ENCODE measurements at regions not wholly inside any gene's neighbourhood (a gene's known extent, or its start where the extent isn't known, plus 50 kb on each side); places are given as distances from the start of the nearest gene placed in this dataset.

GRCh38 chrX:13933851-13934250 lies 95.8 kb downstream of the GEMIN8 start:
- no peak overlapping the region for H3K27ac Mint-ChIP-seq
- intact Hi-C loops (cut with micrococcal nuclease): no loop called here
- no peak overlapping the region for H3K4me3 Mint-ChIP-seq
- H3K36me3 Mint-ChIP-seq (ENCODE audit: low read depth): no peaks in the 10 kb centered on the region
- no peak for DNase-seq (ENCODE audit: low spot score)
- H3K9me3 Mint-ChIP-seq: no peaks in the 10 kb centered on the region
- H3K4me1 Mint-ChIP-seq (ENCODE audit: low read depth): no peaks in the 10 kb centered on the region
- H3K27me3 Mint-ChIP-seq (ENCODE audit: insufficient read depth): peaks cover 7% of the 10 kb centered on the region

GRCh38 chrX:13933352-13933751 lies 96.3 kb downstream of the GEMIN8 start:
- intact Hi-C loops (cut with micrococcal nuclease): no loop called here
- H3K4me1 Mint-ChIP-seq (ENCODE audit: low read depth): no peaks in the 10 kb centered on the region
- H3K27me3 Mint-ChIP-seq (ENCODE audit: insufficient read depth): peaks cover 7% of the 10 kb centered on the region

DNA sequence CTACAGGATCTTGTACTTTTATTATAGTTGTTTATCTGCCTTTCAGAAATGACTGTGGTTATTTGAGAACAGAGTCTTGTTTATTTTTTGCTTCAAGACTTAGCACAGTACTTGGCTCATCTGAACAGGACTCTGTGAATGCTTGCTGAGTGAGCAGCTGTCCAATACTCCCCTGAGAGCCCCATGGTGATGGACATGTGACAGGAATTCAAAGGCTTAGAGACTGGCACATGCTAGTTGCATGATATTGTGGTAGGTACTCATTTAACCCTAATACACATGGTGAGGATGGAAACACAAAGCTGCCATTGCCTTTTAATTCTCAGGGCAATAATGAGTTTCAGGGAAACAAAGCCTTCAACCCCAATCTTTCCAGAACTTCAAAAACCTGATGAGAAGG lies 97.3 kb downstream of the GEMIN8 start:
- H3K9me3 Mint-ChIP-seq: no peaks in the 10 kb centered on the region
- DNase-seq (ENCODE audit: low spot score): no peak
- H3K4me1 Mint-ChIP-seq (ENCODE audit: low read depth): no peaks in the 10 kb centered on the region
- H3K4me3 Mint-ChIP-seq: no peak overlapping the region
- no peaks in the 10 kb centered on the region for H3K36me3 Mint-ChIP-seq (ENCODE audit: low read depth)
- intact Hi-C loops (cut with micrococcal nuclease): no loop called here
- H3K27me3 Mint-ChIP-seq (ENCODE audit: insufficient read depth): peaks cover 5% of the 10 kb centered on the region
- H3K27ac Mint-ChIP-seq: no peak overlapping the region

More at GRCh38 chrX:13933352-13933751, 96.3 kb downstream of the GEMIN8 start:
- DNase-seq (ENCODE audit: low spot score): no peak
- H3K36me3 Mint-ChIP-seq (ENCODE audit: low read depth): no peaks in the 10 kb centered on the region
- H3K4me3 Mint-ChIP-seq: no peak overlapping the region
- H3K27ac Mint-ChIP-seq: no peak overlapping the region
- no peaks in the 10 kb centered on the region for H3K9me3 Mint-ChIP-seq

DNA sequence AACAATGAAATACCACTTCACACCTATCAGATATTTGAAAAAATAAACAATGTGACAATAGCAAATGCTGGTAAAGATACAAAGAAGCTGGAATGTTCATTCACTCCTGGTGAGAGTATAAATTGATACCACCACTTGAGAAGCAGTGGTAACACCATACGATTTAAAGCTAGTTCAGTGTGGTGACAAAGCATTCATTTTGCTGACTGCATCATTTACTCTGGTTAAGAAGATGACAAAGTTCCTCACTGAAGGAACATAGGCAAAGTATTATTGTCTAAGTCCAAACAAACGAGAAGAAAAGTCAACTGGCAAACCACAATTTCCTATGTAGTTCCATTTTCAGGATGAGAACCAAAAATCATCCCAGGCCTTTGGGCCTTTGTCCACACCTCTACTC lies 102.5 kb downstream of the GEMIN8 start:
- peaks cover 9% of the 10 kb centered on the region for H3K27me3 Mint-ChIP-seq (ENCODE audit: insufficient read depth)
- intact Hi-C loops (cut with micrococcal nuclease): no loop called here
- H3K27ac Mint-ChIP-seq: no peak overlapping the region
- no peak overlapping the region for H3K4me3 Mint-ChIP-seq
- H3K9me3 Mint-ChIP-seq: no peaks in the 10 kb centered on the region
- no peak for DNase-seq (ENCODE audit: low spot score)
- no peaks in the 10 kb centered on the region for H3K4me1 Mint-ChIP-seq (ENCODE audit: low read depth)
- no peaks in the 10 kb centered on the region for H3K36me3 Mint-ChIP-seq (ENCODE audit: low read depth)

DNA sequence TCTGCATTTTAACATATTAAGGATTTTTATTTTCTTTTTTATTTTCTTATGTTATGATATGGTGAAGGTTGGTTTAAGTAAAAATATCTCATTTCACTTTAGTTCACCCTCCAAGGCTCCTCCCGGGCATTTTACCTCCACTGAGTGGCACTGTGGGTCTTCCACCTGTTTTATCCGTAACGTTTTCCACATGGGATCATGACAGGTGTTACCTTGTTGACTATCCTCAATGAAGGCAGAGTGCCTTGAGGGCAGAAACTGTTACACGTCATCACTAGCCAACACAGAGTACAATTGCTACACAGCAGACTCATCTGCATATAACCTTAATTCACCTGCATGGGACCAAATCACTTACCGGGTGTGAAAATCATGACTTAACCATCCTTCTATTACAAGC lies 105.8 kb downstream of the GEMIN8 start:
- H3K27ac Mint-ChIP-seq: no peak overlapping the region
- no peaks in the 10 kb centered on the region for H3K9me3 Mint-ChIP-seq
- intact Hi-C loops (cut with micrococcal nuclease): no loop called here
- H3K27me3 Mint-ChIP-seq (ENCODE audit: insufficient read depth): peaks cover 7% of the 10 kb centered on the region
- H3K4me1 Mint-ChIP-seq (ENCODE audit: low read depth): no peaks in the 10 kb centered on the region
- no peaks in the 10 kb centered on the region for H3K36me3 Mint-ChIP-seq (ENCODE audit: low read depth)
- no peak for DNase-seq (ENCODE audit: low spot score)
- no peak overlapping the region for H3K4me3 Mint-ChIP-seq

DNA sequence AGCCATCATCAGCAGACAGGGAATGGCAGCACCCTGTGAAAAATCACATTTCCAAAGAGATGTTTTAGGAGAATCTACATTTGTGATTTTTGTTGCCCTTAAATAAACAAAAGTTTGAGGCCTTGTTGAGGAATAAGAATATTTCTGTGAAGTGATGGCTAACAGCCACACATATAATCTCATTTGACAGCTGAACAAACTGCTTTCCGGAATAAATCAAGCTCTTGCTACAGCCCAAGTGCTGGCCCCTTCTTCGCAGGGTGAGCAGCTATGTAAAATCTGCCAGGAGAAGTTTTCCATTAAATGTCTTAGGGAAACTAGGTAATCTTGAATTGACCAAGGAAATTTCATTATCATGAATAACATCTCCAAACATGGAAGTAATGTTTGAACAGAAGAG lies 106.4 kb upstream of the GPM6B start:
- Mint-ChIP-seq H3K36me3 (ENCODE audit: low read depth) (no peaks in the 10 kb centered on the region), H3K4me1 (ENCODE audit: low read depth) (no peaks in the 10 kb centered on the region), H3K27me3 (ENCODE audit: insufficient read depth) (peaks cover 7% of the 10 kb centered on the region), H3K9me3 (no peaks in the 10 kb centered on the region), H3K4me3 (no peak overlapping the region), H3K27ac (no peak overlapping the region)
- no peak for DNase-seq (ENCODE audit: low spot score)
- intact Hi-C loops (cut with micrococcal nuclease): no loop called here

DNA sequence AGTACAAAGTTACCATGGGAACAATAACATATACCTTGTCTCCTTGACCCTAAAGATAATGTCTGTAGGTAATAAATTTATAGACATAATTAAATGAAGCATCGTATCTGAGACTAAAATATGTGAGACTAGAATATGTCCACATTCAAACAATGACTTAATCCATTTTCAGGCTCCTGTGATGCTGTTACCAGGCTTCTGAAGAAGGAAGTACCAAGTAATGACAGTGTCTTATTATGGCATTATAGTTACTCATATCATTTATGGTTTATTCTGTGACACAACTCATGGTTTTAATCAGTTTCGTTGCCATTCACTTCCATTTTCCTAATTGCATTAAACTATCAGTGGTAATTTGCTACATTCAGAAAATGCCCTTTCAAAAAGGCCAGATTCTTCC lies 100.6 kb upstream of the GPM6B start:
- H3K27ac Mint-ChIP-seq: no peak overlapping the region
- intact Hi-C loops (cut with micrococcal nuclease): no loop called here

GRCh38 chrX:13911586-13911985 lies 94.7 kb upstream of the GPM6B start:
- no peaks in the 10 kb centered on the region for H3K27me3 Mint-ChIP-seq (ENCODE audit: insufficient read depth)

More for the DNA sequence above, 100.6 kb upstream of the GPM6B start:
- no peak overlapping the region for H3K4me3 Mint-ChIP-seq
- no peaks in the 10 kb centered on the region for H3K27me3 Mint-ChIP-seq (ENCODE audit: insufficient read depth)
- no peaks in the 10 kb centered on the region for H3K36me3 Mint-ChIP-seq (ENCODE audit: low read depth)
- H3K9me3 Mint-ChIP-seq: no peaks in the 10 kb centered on the region
- H3K4me1 Mint-ChIP-seq (ENCODE audit: low read depth): no peaks in the 10 kb centered on the region
- DNase-seq (ENCODE audit: low spot score): no peak

GRCh38 chrX:13906093-13906492 lies 89.2 kb upstream of the GPM6B start:
- Mint-ChIP-seq H3K4me1 (ENCODE audit: low read depth) (no peaks in the 10 kb centered on the region), H3K4me3 (no peak overlapping the region), H3K27me3 (ENCODE audit: insufficient read depth) (no peaks in the 10 kb centered on the region), H3K36me3 (ENCODE audit: low read depth) (no peaks in the 10 kb centered on the region), H3K27ac (no peak overlapping the region), H3K9me3 (no peaks in the 10 kb centered on the region)
- intact Hi-C loops (cut with micrococcal nuclease): no loop called here
- no peak for DNase-seq (ENCODE audit: low spot score)

More at GRCh38 chrX:13911586-13911985, 94.7 kb upstream of the GPM6B start:
- H3K27ac Mint-ChIP-seq: no peak overlapping the region
- no peak for DNase-seq (ENCODE audit: low spot score)
- no peaks in the 10 kb centered on the region for H3K9me3 Mint-ChIP-seq
- no peaks in the 10 kb centered on the region for H3K4me1 Mint-ChIP-seq (ENCODE audit: low read depth)
- intact Hi-C loops (cut with micrococcal nuclease): no loop called here
- H3K4me3 Mint-ChIP-seq: no peak overlapping the region
- no peaks in the 10 kb centered on the region for H3K36me3 Mint-ChIP-seq (ENCODE audit: low read depth)

DNA sequence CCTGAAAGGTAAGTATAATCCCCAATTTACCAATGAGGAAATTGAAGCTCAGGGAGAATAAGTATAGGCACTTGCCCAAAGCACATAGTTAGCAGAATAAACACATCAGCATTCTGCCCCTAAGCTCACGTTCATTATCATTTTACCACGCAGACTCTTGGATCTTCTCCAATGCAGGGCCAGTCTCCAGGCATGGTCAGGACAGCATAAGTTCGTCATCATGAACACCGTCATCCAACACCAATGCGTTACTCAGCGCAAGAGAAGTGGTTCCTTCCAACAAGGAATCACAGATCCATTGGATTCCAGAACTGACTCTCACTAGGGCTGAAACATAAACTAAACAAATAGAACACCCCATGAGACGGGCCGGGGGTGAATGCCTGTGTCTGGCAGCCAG lies 86.5 kb upstream of the GPM6B start:
- H3K27ac Mint-ChIP-seq: no peak overlapping the region
- no peaks in the 10 kb centered on the region for H3K9me3 Mint-ChIP-seq
- no peaks in the 10 kb centered on the region for H3K36me3 Mint-ChIP-seq (ENCODE audit: low read depth)
- H3K4me1 Mint-ChIP-seq (ENCODE audit: low read depth): no peaks in the 10 kb centered on the region
- H3K4me3 Mint-ChIP-seq: no peak overlapping the region
- intact Hi-C loops (cut with micrococcal nuclease): no loop called here
- no peak for DNase-seq (ENCODE audit: low spot score)
- peaks cover 2% of the 10 kb centered on the region for H3K27me3 Mint-ChIP-seq (ENCODE audit: insufficient read depth)

GRCh38 chrX:13902406-13902805 lies 85.5 kb upstream of the GPM6B start:
- no peaks in the 10 kb centered on the region for H3K36me3 Mint-ChIP-seq (ENCODE audit: low read depth)
- intact Hi-C loops (cut with micrococcal nuclease): no loop called here
- H3K27me3 Mint-ChIP-seq (ENCODE audit: insufficient read depth): peaks cover 2% of the 10 kb centered on the region
- no peak overlapping the region for H3K4me3 Mint-ChIP-seq
- DNase-seq (ENCODE audit: low spot score): no peak
- H3K4me1 Mint-ChIP-seq (ENCODE audit: low read depth): no peaks in the 10 kb centered on the region
- H3K9me3 Mint-ChIP-seq: no peaks in the 10 kb centered on the region
- no peak overlapping the region for H3K27ac Mint-ChIP-seq

DNA sequence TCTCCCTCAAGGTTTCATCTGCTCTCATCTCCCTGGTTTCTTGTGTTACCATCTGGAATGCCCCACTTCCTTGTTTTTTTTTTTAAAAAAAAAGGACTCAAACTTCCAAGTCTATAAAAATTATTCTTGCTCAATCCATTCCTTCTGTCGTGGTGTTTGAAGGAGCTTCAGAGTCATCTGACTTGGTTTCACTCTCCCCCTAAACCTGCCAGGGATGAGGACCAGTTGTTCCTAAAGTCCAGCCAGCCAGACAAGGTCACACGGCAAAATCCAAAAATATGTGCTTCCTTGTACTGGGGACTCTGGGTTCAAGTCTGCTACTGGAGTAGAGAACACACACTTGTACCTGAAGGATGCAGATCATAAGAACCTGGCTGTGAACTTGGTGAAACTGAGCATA lies 84.5 kb upstream of the GPM6B start:
- no peak overlapping the region for H3K27ac Mint-ChIP-seq
- H3K9me3 Mint-ChIP-seq: no peaks in the 10 kb centered on the region
- H3K27me3 Mint-ChIP-seq (ENCODE audit: insufficient read depth): peaks cover 2% of the 10 kb centered on the region
- no peak for DNase-seq (ENCODE audit: low spot score)
- H3K4me3 Mint-ChIP-seq: no peak overlapping the region
- no peaks in the 10 kb centered on the region for H3K4me1 Mint-ChIP-seq (ENCODE audit: low read depth)
- intact Hi-C loops (cut with micrococcal nuclease): no loop called here
- H3K36me3 Mint-ChIP-seq (ENCODE audit: low read depth): no peaks in the 10 kb centered on the region

GRCh38 chrX:13900351-13900750 lies 83.5 kb upstream of the GPM6B start:
- H3K9me3 Mint-ChIP-seq: no peaks in the 10 kb centered on the region
- H3K27ac Mint-ChIP-seq: no peak overlapping the region
- H3K4me3 Mint-ChIP-seq: no peak overlapping the region
- no peaks in the 10 kb centered on the region for H3K36me3 Mint-ChIP-seq (ENCODE audit: low read depth)
- no peak for DNase-seq (ENCODE audit: low spot score)
- peaks cover 2% of the 10 kb centered on the region for H3K27me3 Mint-ChIP-seq (ENCODE audit: insufficient read depth)
- H3K4me1 Mint-ChIP-seq (ENCODE audit: low read depth): no peaks in the 10 kb centered on the region
- intact Hi-C loops (cut with micrococcal nuclease): no loop called here

- Mint-ChIP-seq H3K27me3 (ENCODE audit: insufficient read depth) (peaks cover 2% of the 10 kb centered on the region), H3K4me1 (ENCODE audit: low read depth) (no peaks in the 10 kb centered on the region), H3K36me3 (ENCODE audit: low read depth) (no peaks in the 10 kb centered on the region), H3K27ac (no peak overlapping the region), H3K4me3 (no peak overlapping the region), H3K9me3 (no peaks in the 10 kb centered on the region)
- intact Hi-C loops (cut with micrococcal nuclease): no loop called here
- no peak for DNase-seq (ENCODE audit: low spot score)
Observed at GRCh38 chrX:13899607-13900006, 82.7 kb upstream of the GPM6B start.

Data from activated T-helper 1 cell treated with anti-CD3 and anti-CD28 coated beads, Interleukin-12 subunit alpha, Interleukin-12 subunit beta, Interleukin-2, Interleukin-4 antibody, amounts not matched to agents 30 ng/mL and 10 ng/mL and 1 ng/mL, durations not matched to agents 14 hours and 24 hours and 36 hours (primary cell).